ENCODE measurements at regions not wholly inside any gene's neighbourhood (a gene's known extent, or its start where the extent isn't known, plus 50 kb on each side); places are given as distances from the start of the nearest gene placed in this dataset.

GRCh38 chr4:17385403-17385802 is 126.5 kb downstream of the QDPR start:
- DNase-seq = no peak
- no peak overlapping the region for H3K4me3 ChIP-seq
- TF ChIP-seq CTCF (IDR thresholded peaks at IDR 0.05) (no peak), EP300 (IDR thresholded peaks at IDR 0.05) (no peak), POLR2A (IDR thresholded peaks at IDR 0.05) (no peak), POLR2AphosphoS5 (IDR thresholded peaks at IDR 0.05) (no peak)
- 17 to 34% methylated on average over 2 of the region's 2 CpGs for WGBS, 2 donors
- no peaks in the 10 kb centered on the region for H3K36me3 ChIP-seq
- no peaks in the 10 kb centered on the region for H3K4me1 ChIP-seq
- no peak overlapping the region for H3K27ac ChIP-seq
- no peaks in the 10 kb centered on the region for H3K9me3 ChIP-seq
- intact Hi-C loops (cut with DNase I) = no loop called here
- H3K27me3 ChIP-seq = no peaks in the 10 kb centered on the region

DNA sequence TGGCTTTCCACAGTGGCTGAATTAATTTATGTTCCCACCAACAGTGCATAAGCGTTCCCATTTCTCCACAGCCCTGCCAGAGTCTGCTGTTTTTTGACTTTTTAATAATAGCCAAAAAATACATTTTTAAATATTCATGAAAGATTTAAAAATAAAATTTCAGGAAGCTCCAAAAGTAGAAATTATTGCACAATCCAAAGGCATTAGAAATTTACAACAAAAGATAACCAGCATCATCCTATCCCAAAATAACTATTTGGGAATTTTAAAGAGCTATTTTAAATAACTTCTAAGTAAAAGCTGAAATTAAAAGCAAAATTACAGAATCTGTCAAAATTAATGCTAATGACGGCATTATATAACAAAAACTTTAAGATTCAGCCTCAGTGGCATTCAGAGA is 131.5 kb downstream of the QDPR start:
- 85 to 90% methylated on average over 2 of the region's 2 CpGs for WGBS, 2 donors
- intact Hi-C loops (cut with DNase I) = no loop called here

GRCh38 chr4:17376205-17376604 is 135.7 kb downstream of the QDPR start:
- H3K4me3 ChIP-seq = no peak overlapping the region
- no peak overlapping the region for H3K27ac ChIP-seq
- H3K27me3 ChIP-seq = no peaks in the 10 kb centered on the region
- TF ChIP-seq POLR2AphosphoS5 (IDR thresholded peaks at IDR 0.05) (no peak), POLR2A (IDR thresholded peaks at IDR 0.05) (no peak), CTCF (IDR thresholded peaks at IDR 0.05) (no peak), EP300 (IDR thresholded peaks at IDR 0.05) (no peak)
- no peak for DNase-seq
- 58 to 62% methylated on average over 2 of the region's 2 CpGs for WGBS, 2 donors
- H3K9me3 ChIP-seq = no peaks in the 10 kb centered on the region
- H3K36me3 ChIP-seq = no peaks in the 10 kb centered on the region
- H3K4me1 ChIP-seq = peaks cover 0 to 20% (median 15%) of the 10 kb centered on the region in 4 donors
- intact Hi-C loops (cut with DNase I) = no loop called here

More for the DNA sequence above, 131.5 kb downstream of the QDPR start:
- H3K27ac ChIP-seq = no peak overlapping the region
- no peaks in the 10 kb centered on the region for H3K27me3 ChIP-seq
- TF ChIP-seq POLR2A (IDR thresholded peaks at IDR 0.05) = no peak
- no peak for TF ChIP-seq EP300 (IDR thresholded peaks at IDR 0.05)
- no peak for TF ChIP-seq CTCF (IDR thresholded peaks at IDR 0.05)
- TF ChIP-seq POLR2AphosphoS5 (IDR thresholded peaks at IDR 0.05) = no peak
- H3K4me3 ChIP-seq = no peak overlapping the region
- H3K36me3 ChIP-seq = no peaks in the 10 kb centered on the region
- no peaks in the 10 kb centered on the region for H3K9me3 ChIP-seq
- peaks cover 0 to 18% (median 14%) of the 10 kb centered on the region in 4 donors for H3K4me1 ChIP-seq
- no peak for DNase-seq

GRCh38 chr4:17373666-17374065 is 138.2 kb downstream of the QDPR start:
- intact Hi-C loops (cut with DNase I) = no loop called here
- Histone ChIP-seq H3K27ac (no peak overlapping the region), H3K36me3 (no peaks in the 10 kb centered on the region), H3K9me3 (no peaks in the 10 kb centered on the region), H3K4me1 (peaks cover 0 to 20% (median 15%) of the 10 kb centered on the region in 4 donors), H3K27me3 (no peaks in the 10 kb centered on the region), H3K4me3 (no peak overlapping the region)
- 63 to 83% methylated on average over 2 of the region's 2 CpGs for WGBS, 2 donors
- no peak for DNase-seq
- no peak for TF ChIP-seq POLR2AphosphoS5 (IDR thresholded peaks at IDR 0.05)
- no peak for TF ChIP-seq POLR2A (IDR thresholded peaks at IDR 0.05)
- TF ChIP-seq CTCF (IDR thresholded peaks at IDR 0.05) = no peak
- TF ChIP-seq EP300 (IDR thresholded peaks at IDR 0.05) = no peak

- H3K9me3 ChIP-seq = no peaks in the 10 kb centered on the region
- 55 to 70% methylated on average over 2 of the region's 2 CpGs for WGBS, 2 donors
- intact Hi-C loops (cut with DNase I) = no loop called here
- no peaks in the 10 kb centered on the region for H3K36me3 ChIP-seq
- TF ChIP-seq POLR2AphosphoS5 (IDR thresholded peaks at IDR 0.05) (no peak), POLR2A (IDR thresholded peaks at IDR 0.05) (no peak), EP300 (IDR thresholded peaks at IDR 0.05) (no peak)
- H3K27me3 ChIP-seq = no peaks in the 10 kb centered on the region
- DNase-seq = no peak
- H3K27ac ChIP-seq = no peak overlapping the region
- peaks cover 0 to 7% (median 5%) of the 10 kb centered on the region in 4 donors for H3K4me1 ChIP-seq
- no peak overlapping the region for H3K4me3 ChIP-seq
Observed at GRCh38 chr4:17370818-17371217, 141.1 kb downstream of the QDPR start.

All from sigmoid colon (tissue), 6 donors.